ENCODE measurements at regions not wholly inside any gene's neighbourhood (a gene's known extent, or its start where the extent isn't known, plus 50 kb on each side); places are given as distances from the start of the nearest gene placed in this dataset.
A peak's percentile ranks its signal among the peaks of the same experiment; 100 is the strongest.
"Not testable (repeated sequence)": the region's sequence is repeated elsewhere in the genome, so short reads cannot be mapped to it uniquely, and the experiment has no call there.

- Histone ChIP-seq H3K9me3 (ENCODE audit: low read length) (no peaks in the 10 kb centered on the region), H4K20me1 (ENCODE audit: insufficient read depth, low read depth, low read length) (no peaks in the 10 kb centered on the region), H3K4me2 (ENCODE audit: low read depth, low read length, poor library complexity, severe bottlenecking) (no peak overlapping the region), H3K4me3 (ENCODE audit: low read length) (no peak overlapping the region), H3K9ac (ENCODE audit: low read length) (no peak overlapping the region), H3K79me2 (ENCODE audit: low read length) (no peaks in the 10 kb centered on the region), H3K9me2 (replicated peaks; ENCODE audit: insufficient read depth, low read length) (no peaks in the 10 kb centered on the region), H2AFZ (ENCODE audit: low read length) (no peak overlapping the region), H3K27ac (ENCODE audit: low read length) (no peak overlapping the region), H3K36me3 (ENCODE audit: insufficient read depth, low read length) (no peaks in the 10 kb centered on the region), H3K27me3 (ENCODE audit: low read length) (no peaks in the 10 kb centered on the region), H3K4me1 (ENCODE audit: low read length) (no peaks in the 10 kb centered on the region)
- no peak for DNase-seq
These were observed 472.0 kb upstream of the PAPPA start for GRCh38 chr9:115681585-115681984.

- Histone ChIP-seq H3K4me3 (ENCODE audit: low read length) (no peak overlapping the region), H3K36me3 (ENCODE audit: insufficient read depth, low read length) (no peaks in the 10 kb centered on the region)
- DNase-seq: no peak
These were observed 467.5 kb upstream of the PAPPA start for GRCh38 chr9:115686069-115686468.

GRCh38 chr9:115687356-115687755 lies 466.2 kb upstream of the PAPPA start:
- no peak overlapping the region for H2AFZ ChIP-seq (ENCODE audit: low read length)

More at GRCh38 chr9:115686069-115686468, 467.5 kb upstream of the PAPPA start:
- H2AFZ ChIP-seq (ENCODE audit: low read length): no peak overlapping the region
- H3K27ac ChIP-seq (ENCODE audit: low read length): no peak overlapping the region
- no peaks in the 10 kb centered on the region for H3K27me3 ChIP-seq (ENCODE audit: low read length)
- no peak overlapping the region for H3K9ac ChIP-seq (ENCODE audit: low read length)
- no peaks in the 10 kb centered on the region for H3K79me2 ChIP-seq (ENCODE audit: low read length)
- H3K9me2 ChIP-seq (replicated peaks; ENCODE audit: insufficient read depth, low read length): no peaks in the 10 kb centered on the region
- H4K20me1 ChIP-seq (ENCODE audit: insufficient read depth, low read depth, low read length): no peaks in the 10 kb centered on the region
- no peaks in the 10 kb centered on the region for H3K9me3 ChIP-seq (ENCODE audit: low read length)
- H3K4me1 ChIP-seq (ENCODE audit: low read length): no peaks in the 10 kb centered on the region
- H3K4me2 ChIP-seq (ENCODE audit: low read depth, low read length, poor library complexity, severe bottlenecking): no peak overlapping the region

GRCh38 chr9:115689331-115689730 lies 464.3 kb upstream of the PAPPA start:
- H3K4me1 ChIP-seq (ENCODE audit: low read length): no peaks in the 10 kb centered on the region

More at GRCh38 chr9:115687356-115687755, 466.2 kb upstream of the PAPPA start:
- Histone ChIP-seq H4K20me1 (ENCODE audit: insufficient read depth, low read depth, low read length) (no peaks in the 10 kb centered on the region), H3K36me3 (ENCODE audit: insufficient read depth, low read length) (no peaks in the 10 kb centered on the region), H3K27me3 (ENCODE audit: low read length) (no peaks in the 10 kb centered on the region), H3K4me1 (ENCODE audit: low read length) (no peaks in the 10 kb centered on the region), H3K9me2 (replicated peaks; ENCODE audit: insufficient read depth, low read length) (no peaks in the 10 kb centered on the region), H3K4me2 (ENCODE audit: low read depth, low read length, poor library complexity, severe bottlenecking) (no peak overlapping the region), H3K9me3 (ENCODE audit: low read length) (no peaks in the 10 kb centered on the region), H3K4me3 (ENCODE audit: low read length) (no peak overlapping the region), H3K27ac (ENCODE audit: low read length) (no peak overlapping the region), H3K79me2 (ENCODE audit: low read length) (no peaks in the 10 kb centered on the region), H3K9ac (ENCODE audit: low read length) (no peak overlapping the region)
- DNase-seq: no peak

GRCh38 chr9:115690786-115691496 lies 462.6 kb upstream of the PAPPA start:
- H3K4me3 ChIP-seq (ENCODE audit: low read length): no peak overlapping the region
- no peaks in the 10 kb centered on the region for H3K36me3 ChIP-seq (ENCODE audit: insufficient read depth, low read length)
- H3K9me2 ChIP-seq (replicated peaks; ENCODE audit: insufficient read depth, low read length): no peaks in the 10 kb centered on the region
- no peak overlapping the region for H3K4me2 ChIP-seq (ENCODE audit: low read depth, low read length, poor library complexity, severe bottlenecking)
- H3K27me3 ChIP-seq (ENCODE audit: low read length): no peaks in the 10 kb centered on the region
- no peak overlapping the region for H3K27ac ChIP-seq (ENCODE audit: low read length)
- no peak overlapping the region for H3K9ac ChIP-seq (ENCODE audit: low read length)
- no peak for DNase-seq
- no peaks in the 10 kb centered on the region for H4K20me1 ChIP-seq (ENCODE audit: insufficient read depth, low read depth, low read length)
- no peaks in the 10 kb centered on the region for H3K79me2 ChIP-seq (ENCODE audit: low read length)
- no peaks in the 10 kb centered on the region for H3K4me1 ChIP-seq (ENCODE audit: low read length)
- H3K9me3 ChIP-seq (ENCODE audit: low read length): no peaks in the 10 kb centered on the region
- no peak overlapping the region for H2AFZ ChIP-seq (ENCODE audit: low read length)

More at GRCh38 chr9:115689331-115689730, 464.3 kb upstream of the PAPPA start:
- Histone ChIP-seq H2AFZ (ENCODE audit: low read length) (no peak overlapping the region), H3K4me2 (ENCODE audit: low read depth, low read length, poor library complexity, severe bottlenecking) (no peak overlapping the region), H3K9me3 (ENCODE audit: low read length) (no peaks in the 10 kb centered on the region), H3K9ac (ENCODE audit: low read length) (no peak overlapping the region), H4K20me1 (ENCODE audit: insufficient read depth, low read depth, low read length) (no peaks in the 10 kb centered on the region), H3K4me3 (ENCODE audit: low read length) (no peak overlapping the region), H3K36me3 (ENCODE audit: insufficient read depth, low read length) (no peaks in the 10 kb centered on the region), H3K79me2 (ENCODE audit: low read length) (no peaks in the 10 kb centered on the region), H3K27ac (ENCODE audit: low read length) (no peak overlapping the region), H3K9me2 (replicated peaks; ENCODE audit: insufficient read depth, low read length) (no peaks in the 10 kb centered on the region), H3K27me3 (ENCODE audit: low read length) (no peaks in the 10 kb centered on the region)
- no peak for DNase-seq

- Histone ChIP-seq H3K9me2 (replicated peaks; ENCODE audit: insufficient read depth, low read length) (no peaks in the 10 kb centered on the region), H4K20me1 (ENCODE audit: insufficient read depth, low read depth, low read length) (no peaks in the 10 kb centered on the region), H3K36me3 (ENCODE audit: insufficient read depth, low read length) (no peaks in the 10 kb centered on the region), H3K27me3 (ENCODE audit: low read length) (no peaks in the 10 kb centered on the region), H3K4me1 (ENCODE audit: low read length) (no peaks in the 10 kb centered on the region), H3K4me2 (ENCODE audit: low read depth, low read length, poor library complexity, severe bottlenecking) (no peak overlapping the region), H3K9me3 (ENCODE audit: low read length) (no peaks in the 10 kb centered on the region), H3K4me3 (ENCODE audit: low read length) (no peak overlapping the region), H2AFZ (ENCODE audit: low read length) (no peak overlapping the region), H3K27ac (ENCODE audit: low read length) (no peak overlapping the region), H3K9ac (ENCODE audit: low read length) (no peak overlapping the region), H3K79me2 (ENCODE audit: low read length) (no peaks in the 10 kb centered on the region)
- DNase-seq: no peak
These were observed 461.9 kb upstream of the PAPPA start for GRCh38 chr9:115691693-115692092.

GRCh38 chr9:115692868-115693267 lies 460.7 kb upstream of the PAPPA start:
- H3K27ac ChIP-seq (ENCODE audit: low read length); H3K4me1 ChIP-seq (ENCODE audit: low read length); H3K9ac ChIP-seq (ENCODE audit: low read length); H3K9me3 ChIP-seq (ENCODE audit: low read length); H3K9me2 ChIP-seq (replicated peaks; ENCODE audit: insufficient read depth, low read length); H2AFZ ChIP-seq (ENCODE audit: low read length); DNase-seq; H4K20me1 ChIP-seq (ENCODE audit: insufficient read depth, low read depth, low read length); H3K27me3 ChIP-seq (ENCODE audit: low read length); H3K4me2 ChIP-seq (ENCODE audit: low read depth, low read length, poor library complexity, severe bottlenecking); H3K79me2 ChIP-seq (ENCODE audit: low read length); H3K36me3 ChIP-seq (ENCODE audit: insufficient read depth, low read length); H3K4me3 ChIP-seq (ENCODE audit: low read length): not testable (repeated sequence)

- Histone ChIP-seq H3K4me1 (ENCODE audit: low read length) (no peaks in the 10 kb centered on the region), H3K9me2 (replicated peaks; ENCODE audit: insufficient read depth, low read length) (no peaks in the 10 kb centered on the region), H2AFZ (ENCODE audit: low read length) (no peak overlapping the region), H3K9me3 (ENCODE audit: low read length) (no peaks in the 10 kb centered on the region), H4K20me1 (ENCODE audit: insufficient read depth, low read depth, low read length) (no peaks in the 10 kb centered on the region), H3K79me2 (ENCODE audit: low read length) (no peaks in the 10 kb centered on the region), H3K4me2 (ENCODE audit: low read depth, low read length, poor library complexity, severe bottlenecking) (no peak overlapping the region), H3K4me3 (ENCODE audit: low read length) (no peak overlapping the region), H3K9ac (ENCODE audit: low read length) (no peak overlapping the region), H3K27me3 (ENCODE audit: low read length) (no peaks in the 10 kb centered on the region), H3K27ac (ENCODE audit: low read length) (no peak overlapping the region), H3K36me3 (ENCODE audit: insufficient read depth, low read length) (no peaks in the 10 kb centered on the region)
- DNase-seq: peak; percentile 62
These were observed 459.6 kb upstream of the PAPPA start for GRCh38 chr9:115694014-115694413.

Measured in Karpas-422 (cell line).